M059J (cell line): ENCODE measurements at regions not wholly inside any gene's neighbourhood (a gene's known extent, or its start where the extent isn't known, plus 50 kb on each side); places are given as distances from the start of the nearest gene placed in this dataset.

ENCODE experiments used
- DNase-seq: peaks from one replicate; pipeline ENCODE4 v3.0.0-alpha.2; 2012; ENCODE audit warnings: low read depth

DNA sequence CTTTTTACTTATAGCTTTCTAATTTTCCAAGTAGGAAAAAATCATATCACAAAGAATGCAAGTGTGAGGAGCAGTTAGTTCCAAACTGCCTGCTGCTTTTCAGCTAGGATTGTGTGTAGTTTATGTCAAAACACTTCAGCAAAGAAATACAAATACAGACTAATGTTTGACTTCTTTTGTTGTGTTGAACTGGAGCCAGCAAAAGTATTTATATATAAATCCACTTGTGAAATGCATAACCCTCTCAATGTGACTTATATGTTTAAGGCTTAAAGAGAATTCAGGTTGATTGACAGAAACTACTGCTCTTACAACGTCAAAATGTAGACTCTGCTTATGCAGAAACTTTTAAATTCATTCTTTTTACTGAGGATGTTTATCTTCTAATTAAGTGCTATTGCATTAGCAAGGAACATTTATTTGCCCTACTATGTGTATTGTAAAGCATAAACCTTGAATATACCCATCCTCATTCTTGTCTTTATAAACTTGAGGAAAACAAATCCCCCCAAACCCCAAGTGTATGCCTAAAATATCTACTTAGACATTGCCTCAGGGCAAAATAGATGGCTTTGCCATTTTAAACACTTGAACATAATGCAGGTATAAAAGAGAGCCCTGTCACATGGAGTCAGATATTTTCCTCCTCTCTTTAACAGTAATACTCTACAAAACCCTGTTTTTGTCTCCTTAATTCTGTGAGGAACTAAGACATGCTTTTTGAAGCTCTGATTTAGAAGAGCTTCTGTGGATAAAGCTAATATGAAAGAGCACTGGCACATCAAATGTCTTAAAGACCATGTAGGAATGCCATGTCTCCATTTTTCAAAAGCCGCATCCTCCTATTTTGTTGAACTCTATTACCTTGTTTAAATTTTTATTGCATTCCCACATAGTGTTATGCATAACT lies 302.8 kb upstream of the TBC1D5 start:
- no peak for DNase-seq

DNA sequence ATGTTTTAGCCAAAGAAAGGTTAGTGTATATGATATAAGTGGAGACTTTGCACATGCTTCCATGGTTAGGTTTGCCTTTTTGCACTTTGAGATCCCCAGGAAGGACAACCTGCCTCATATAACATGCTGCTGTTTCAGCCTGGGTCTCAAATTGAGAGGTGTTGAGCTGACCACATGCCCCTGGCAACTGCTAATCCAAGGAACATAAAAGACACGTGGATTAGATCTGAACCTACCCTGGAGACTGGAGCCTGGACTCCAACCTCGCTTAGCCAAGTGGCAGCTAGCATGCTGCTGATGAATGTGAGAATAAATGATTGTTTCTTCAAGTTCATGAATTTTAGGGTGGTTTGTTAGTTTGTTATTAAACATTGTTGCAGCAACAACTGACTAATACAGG lies 301.8 kb upstream of the TBC1D5 start:
- no peak for DNase-seq

DNA sequence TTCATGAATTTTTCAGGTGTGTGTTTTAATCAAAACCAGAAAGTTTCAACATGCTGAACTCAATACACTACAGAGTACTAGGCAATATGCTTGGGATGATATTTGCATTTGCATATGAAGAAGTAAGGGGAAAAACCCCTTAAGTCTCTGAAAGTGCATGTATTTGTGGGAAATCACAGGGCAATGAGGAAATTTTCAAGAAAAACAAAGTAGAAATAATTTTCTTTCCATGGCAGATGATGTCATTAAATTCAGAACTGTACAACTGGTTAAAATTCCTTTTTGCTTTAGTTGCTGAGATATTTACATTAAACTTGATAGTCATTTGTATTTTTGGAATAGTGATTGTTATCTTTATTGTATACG lies 294.0 kb upstream of the TBC1D5 start:
- no peak for DNase-seq

DNA sequence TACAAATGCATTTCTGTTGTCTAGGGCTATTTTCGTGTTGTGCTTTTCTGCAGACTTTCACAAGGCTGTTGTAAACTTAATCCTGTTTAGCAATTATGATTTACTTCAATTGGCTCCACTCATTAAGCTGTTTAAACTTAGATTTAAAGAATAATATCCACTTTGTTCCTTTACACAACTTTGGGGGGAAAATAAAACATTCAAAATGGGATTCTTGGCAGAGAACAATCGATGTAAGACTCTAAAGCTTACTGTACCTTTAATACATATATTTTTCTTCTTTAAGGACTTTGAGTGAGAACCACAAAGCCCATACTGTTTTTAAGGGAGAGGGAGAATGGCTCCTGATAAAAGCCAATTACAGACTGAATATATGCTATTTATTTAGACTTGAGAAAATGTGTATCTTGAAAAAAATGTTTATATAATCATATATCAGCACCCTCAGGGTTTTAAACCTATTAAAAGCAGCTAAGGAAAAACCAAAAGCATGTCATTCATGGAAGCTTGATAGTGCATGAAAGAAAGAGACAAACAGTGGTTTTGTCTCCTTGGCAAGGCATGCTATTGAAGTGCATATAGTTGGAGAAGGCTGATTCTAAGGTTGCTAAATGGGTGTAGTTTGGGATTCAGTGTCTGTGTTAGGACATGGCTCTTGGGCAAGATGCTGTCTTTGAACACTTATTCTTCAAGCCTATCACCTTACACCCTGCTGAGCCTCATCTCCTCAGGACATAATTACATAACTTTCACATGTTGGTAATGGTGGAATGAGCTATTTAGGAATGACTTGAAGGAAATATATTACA lies 293.4 kb upstream of the TBC1D5 start:
- DNase-seq: no peak

DNA sequence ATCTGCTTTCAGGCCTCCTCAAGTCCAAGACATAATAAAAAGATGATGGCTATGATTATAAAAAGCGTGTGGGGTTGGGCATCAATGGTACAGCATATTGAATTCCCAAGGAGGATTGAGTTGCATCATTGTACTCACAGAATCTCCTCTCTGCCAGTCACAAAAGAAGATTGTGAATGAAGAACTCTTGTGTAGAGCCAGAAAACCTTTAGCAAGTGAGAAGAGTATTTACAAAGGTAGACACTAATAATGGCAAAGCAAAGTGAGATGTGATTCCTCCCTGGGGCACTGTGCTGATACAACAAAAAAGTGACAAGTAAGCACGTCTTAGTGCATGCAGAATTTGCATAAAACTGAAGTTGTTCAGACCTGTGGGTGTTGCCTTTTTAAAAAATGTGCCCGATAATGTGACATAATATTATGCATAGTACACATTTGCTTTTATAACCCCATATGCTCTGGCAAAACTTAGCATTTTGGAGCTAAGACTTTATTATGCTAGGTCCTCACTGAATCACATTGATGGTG lies 291.2 kb upstream of the TBC1D5 start:
- no peak for DNase-seq

DNA sequence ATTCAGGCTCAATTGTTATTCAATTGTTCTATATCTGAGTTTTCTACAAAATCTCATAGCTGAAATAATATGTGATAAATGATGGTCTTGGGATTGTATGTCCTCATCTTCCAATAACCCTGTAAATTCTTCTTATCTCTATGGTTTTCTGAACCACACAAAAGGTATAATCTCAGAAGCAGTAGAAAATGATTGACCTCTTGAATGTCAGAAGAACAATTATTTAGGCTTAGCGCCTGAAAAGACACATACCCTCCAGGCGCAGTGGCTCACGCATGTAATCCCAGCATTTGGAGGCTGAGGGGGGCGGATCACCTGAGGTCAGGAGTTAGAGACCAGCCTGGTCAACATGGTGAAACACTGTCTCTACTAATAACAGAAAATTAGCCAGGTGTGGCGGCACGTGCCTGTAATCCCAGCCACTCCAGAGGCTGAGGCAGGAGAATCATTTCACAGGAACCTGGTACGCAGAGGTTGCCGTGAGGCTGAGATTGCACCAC lies 288.0 kb upstream of the TBC1D5 start:
- DNase-seq: no peak

DNA sequence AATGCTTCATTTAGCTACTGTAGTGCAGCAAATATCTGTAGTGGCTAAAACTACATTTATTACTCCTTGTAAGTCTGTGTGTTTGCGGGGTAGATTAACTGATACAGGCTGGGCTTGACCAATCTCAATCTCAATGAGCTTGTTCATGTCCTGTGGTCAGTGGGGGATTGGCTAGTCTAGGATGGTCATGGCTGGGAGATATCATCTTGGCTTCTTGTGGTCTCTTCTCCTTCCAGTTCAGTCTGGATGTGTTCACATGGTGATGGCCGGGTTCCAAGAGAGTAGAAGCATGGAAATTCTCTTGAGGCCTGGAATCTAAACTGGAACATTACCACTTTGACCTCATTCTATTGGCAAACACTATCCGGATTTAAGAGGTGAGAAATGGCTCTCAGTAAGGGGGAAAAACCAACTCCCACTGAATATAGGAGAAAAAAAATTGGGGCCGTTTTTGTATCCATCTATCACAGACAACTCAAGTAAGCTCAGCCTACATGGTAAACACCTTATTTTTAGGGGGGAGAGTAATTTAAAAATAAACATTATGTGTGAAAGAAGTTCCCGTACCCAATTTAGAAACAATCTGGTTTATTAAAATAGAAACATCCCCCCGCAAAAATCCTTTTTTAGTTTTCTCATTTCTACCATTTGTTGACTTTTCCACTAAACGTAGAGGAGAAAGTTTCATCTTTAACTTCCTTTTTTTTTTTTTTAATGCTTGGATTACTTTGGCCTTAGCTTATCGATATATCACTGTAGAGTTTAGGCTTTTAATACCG lies 284.9 kb upstream of the TBC1D5 start:
- peak; percentile 79 for DNase-seq

DNA sequence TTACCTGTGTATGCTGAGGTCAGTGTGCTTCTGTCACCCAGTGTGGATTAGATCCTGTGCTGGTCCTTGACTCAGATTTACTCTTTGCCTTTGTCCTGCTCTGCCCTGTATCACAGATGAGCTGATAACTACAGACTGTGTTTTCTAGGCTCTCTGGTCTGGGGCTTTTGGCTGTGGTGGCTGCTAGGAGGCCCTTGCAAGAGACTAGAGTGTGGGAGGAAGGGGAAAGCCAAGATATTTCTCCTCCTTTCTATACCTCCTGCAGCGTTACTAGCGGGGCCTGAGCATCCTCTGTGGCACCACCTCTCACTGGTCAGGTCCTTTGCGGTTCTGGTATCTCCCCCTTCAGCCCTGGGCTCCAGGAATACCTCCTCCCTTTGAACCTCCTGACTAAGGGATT lies 282.3 kb upstream of the TBC1D5 start:
- no peak for DNase-seq

DNA sequence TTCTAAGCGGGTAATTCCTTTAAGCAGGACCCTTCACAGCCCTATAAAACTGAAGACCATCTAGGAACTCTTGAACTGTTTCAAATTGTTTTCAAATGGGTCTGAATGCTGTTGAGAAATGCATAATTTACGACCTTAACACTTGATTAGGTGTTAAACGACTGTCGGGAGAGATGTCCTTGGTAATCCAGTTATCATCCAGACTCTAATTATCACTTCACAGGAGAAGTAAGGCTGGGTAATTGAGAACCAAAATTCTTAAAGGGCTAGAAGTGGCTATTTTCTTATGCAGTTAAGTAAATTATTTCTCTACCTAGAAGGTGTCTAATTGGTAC lies 276.7 kb upstream of the TBC1D5 start:
- DNase-seq: no peak

DNA sequence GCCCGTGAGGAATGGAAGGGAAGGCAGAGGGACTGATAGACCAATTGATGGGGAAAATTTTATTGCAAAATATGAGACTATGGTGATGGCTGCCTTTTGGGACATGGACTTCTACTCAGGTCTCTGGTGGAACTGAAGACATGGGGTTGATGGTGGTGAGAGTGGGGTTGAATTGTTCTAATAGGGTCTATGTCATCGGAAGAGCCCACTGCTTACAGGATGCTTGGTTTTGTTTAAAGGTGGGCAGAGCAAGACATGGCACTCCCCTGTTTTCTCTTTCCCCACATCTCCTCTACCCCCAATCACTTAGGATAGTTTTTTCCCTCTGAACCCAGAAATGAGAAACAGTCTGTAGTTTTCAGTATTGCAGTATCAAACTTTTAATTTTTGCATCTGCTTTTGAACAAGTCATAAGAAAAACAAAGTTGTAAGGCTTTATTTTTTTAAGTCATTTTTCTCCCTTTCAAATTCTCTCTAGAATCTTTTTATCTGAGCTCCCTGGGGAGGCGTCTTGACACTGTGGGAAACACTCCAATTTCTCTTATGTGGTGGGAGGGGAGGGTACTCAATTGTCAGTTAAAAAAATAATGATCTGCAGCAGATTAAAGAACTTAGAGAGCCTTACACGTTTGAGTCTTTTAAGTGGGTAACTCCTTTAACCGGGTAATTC lies 276.2 kb upstream of the TBC1D5 start:
- DNase-seq: no peak

DNA sequence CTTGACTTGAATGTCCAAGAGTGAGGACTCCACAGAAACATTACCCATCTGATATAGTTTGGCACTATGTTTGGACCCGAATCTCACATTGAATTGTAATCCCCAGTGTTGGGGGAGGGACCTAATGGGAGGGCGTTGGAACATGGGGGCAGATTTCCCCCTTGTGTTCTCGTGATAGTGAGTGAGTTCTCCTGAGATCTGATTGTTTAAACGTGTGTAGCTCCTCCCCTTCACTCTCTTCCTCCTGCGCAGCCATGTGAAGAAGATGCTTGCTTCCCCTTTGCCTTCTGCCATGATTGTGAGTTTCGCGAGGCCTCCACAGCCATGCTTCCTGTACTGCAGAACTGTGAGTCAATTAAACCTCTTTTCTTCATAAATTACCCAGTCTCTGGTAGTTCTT lies 273.9 kb upstream of the TBC1D5 start:
- no peak for DNase-seq

DNA sequence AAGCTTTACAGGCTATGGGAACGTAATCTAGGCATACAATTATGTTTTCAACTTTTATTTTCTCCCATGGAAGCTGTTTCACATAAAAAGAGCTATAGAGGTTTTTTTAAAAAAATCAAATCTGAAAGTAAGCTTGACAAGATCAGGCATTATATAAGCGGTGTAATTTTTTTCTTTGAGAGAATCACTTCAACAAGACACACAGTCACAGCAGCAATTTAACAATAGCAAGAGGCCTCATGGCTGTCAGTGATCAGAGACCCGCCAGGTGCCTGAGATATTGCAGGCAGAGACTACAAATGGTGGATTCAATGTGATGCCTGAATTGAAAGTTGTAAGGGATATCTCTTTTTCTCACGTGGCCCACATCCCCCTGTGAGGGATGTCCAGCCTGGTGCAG lies 270.5 kb upstream of the TBC1D5 start:
- DNase-seq: no peak

DNA sequence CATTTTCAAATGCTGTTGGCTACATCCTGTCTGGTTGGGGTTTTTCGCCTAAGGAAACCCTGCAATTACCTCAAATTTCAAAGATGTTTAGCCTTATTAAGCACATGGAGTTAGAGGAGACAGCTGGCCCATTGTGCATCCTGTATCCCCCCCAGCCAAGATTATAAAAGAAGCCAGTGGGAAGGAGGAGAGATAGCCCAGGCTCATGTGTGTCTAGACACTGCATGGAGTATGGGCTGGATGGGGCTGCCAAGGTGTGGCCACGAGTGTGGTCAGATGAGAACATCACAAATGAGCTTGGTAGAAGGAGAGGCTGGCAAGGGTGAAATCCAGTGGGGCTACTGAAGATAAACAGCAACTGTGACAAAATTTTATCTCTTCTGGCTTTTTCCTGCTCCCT lies 270.0 kb upstream of the TBC1D5 start:
- DNase-seq: no peak

DNA sequence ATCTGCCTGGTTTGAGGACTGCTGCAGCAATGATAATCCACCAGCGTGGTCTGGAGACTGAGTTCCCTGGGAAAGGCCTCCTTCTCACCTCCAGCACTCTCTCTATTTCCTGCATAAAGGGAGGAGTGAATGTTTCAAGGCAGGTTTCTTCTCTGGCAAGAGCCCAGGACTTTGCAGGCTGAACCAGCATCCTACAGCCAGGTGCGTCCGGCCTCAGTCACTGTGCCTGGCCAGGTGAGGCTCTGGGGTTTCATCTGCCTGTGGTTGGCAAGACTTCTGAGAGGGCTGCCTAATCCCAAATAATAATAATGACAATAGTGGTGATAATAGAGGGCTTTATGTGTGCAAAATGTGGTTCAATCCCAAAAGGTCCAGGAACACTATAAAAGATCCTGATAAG lies 269.0 kb upstream of the TBC1D5 start:
- no peak for DNase-seq

DNA sequence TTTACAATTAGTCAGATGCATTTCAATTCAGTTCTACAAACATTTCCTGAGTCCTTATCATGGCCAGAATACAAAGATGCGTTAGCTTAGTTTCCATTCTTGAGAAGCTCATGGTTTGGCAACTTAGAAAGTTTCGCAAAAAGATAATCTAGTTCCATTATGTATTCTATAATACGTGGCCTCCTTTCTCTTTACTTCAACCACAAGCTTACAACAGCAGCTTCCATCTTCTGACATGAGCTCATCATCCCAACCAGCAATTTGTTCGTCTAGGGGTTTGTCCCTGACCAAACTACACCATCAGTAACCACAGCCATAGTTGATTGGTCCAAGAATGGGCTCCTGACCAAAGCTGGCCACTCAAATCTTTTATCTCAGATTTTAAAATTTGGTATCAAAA lies 267.6 kb upstream of the TBC1D5 start:
- no peak for DNase-seq

DNA sequence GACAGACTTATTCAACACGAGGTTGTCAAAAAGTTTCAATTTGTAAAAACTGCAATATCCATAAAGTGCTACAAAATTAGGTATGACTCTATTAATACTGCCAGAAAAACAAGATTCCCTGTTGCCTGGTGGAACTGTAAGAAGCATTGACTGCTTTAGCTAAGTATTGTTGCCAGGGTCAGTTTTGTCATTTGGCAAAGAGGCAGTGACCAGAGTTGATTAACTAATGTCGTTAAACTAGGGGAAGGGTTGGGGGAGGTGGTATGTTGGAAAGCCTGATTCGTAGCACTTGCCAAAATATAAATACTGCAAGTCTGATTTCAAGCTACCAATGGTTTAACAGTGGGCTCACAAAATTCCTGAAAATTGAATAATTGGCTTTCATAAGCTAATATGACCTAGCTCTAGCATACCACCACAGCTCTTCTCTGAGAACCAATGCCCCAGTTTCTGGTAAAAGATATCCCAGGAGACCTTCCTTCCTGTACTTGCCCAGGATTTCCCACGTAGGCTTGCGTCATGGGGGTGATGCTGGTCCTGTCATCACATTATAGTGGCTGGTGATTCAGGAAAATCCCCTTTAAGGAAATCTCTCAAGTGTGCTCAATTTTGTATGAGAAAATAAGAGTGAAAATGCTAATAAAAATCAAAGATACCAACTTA lies 266.4 kb upstream of the TBC1D5 start:
- no peak for DNase-seq

DNA sequence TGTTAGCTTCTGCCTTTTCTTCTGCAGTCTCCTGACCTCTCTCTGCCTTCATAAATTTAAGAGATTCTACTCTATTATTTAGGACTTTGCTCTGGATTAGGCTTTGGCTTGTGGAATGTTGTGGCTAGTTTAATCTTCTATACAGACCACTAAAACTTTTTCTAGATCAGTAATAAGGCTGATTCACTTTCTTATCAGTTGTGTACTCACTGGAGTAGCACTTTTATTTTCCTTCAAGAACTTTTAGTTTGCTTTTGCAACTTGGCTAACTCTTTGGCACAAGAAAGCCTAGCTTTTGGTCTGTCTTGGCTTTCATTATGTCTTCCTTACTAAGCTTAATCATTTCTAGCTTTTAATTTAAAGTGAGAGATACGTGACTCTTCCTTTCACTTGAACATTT lies 265.5 kb upstream of the TBC1D5 start:
- peak; percentile 37 for DNase-seq

DNA sequence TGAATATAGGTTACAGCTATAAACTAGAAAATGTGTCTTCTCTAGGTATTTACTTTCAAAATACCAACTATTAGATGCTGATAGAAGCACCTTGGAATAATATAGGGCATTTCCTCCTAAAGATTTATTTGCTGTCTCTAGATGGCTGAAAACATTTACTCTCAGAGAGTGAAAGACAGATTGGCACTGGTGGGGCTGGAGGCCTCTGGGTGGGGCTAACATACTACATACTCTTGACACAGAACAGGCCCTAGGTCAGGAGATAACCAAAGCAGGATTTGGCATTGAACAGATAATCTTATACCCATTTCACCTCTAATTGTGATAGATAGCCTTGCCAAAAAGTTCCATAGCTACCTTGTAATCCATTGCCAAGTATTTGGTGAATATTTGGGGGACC lies 253.3 kb upstream of the TBC1D5 start:
- DNase-seq: no peak

DNA sequence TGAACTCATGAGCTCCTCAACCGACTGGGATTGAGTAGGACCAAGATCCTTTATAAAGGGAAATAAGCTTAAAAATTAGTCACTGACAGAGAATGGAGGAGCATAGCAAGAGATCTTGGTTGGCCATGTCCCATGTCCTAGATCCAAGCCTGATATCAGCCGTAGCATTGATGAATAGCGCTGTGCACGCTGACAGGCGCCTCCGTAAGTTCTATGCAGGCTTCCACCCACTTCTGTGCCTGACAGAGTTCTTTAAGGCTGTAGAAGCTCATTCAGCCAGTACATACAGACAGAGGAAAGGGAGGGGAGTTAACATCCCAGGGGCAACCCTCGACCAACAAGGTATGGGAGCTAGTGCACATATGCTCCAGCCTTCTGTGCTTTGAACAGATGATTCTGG lies 251.7 kb upstream of the TBC1D5 start:
- DNase-seq: no peak

DNA sequence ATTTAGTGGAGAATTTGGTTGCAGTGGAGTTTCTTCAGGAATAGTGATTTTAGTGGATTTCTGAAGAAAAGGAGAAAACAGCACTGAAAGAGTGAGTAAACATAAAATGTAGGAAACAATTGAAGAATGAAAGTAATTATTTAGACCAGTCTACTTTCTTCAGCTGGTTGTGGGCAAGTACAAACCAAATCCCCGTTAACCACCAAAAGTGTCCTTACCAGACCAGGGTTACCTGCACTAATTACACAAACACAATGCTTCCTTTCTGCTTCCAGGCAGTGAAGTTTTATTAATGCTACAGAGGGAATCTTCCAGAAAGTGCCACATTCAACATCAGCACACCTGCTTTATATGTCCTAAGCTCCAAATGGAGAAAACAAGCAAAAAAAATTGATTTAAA lies 248.0 kb upstream of the TBC1D5 start:
- no peak for DNase-seq

DNA sequence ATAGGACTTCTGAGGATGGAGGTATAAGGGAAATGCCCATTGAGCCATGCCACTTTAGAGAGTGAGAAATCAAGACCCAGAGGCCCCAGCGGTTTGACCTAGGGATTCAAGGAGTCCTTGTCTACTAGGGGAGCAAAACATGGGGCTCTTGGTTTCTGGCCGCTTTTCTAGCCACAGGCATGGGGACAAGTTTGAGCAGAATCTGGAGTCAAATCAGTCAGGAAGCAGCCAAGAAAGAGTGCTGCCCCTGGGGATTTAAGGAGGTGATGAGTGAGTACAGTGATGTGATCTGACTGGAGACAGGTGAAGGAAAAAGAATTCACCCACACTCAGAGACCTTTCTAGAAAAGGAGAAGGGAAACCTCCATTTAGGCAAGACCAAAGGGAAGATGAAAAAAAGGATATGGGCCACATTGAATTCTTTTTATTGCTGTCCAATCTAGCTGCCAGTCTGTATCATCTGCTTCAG lies 244.0 kb upstream of the TBC1D5 start:
- DNase-seq: no peak
